HTR-8/SVneo (cell line): ENCODE measurements at regions not wholly inside any gene's neighbourhood (a gene's known extent, or its start where the extent isn't known, plus 50 kb on each side); places are given as distances from the start of the nearest gene placed in this dataset.
A peak's percentile ranks its signal among the peaks of the same experiment; 100 is the strongest.

Experiments
- DNase-seq: peaks from one replicate; pipeline ENCODE4 v3.0.0; 2011; ENCODE audit warnings: low spot score, mixed read lengths; ENCODE audit not compliant: insufficient read length
- FAIRE-seq: peaks from 2 replicates; lab custom pipeline; 2011; peaks lifted over from hg19 to GRCh38; lab: Jason Lieb, UNC

GRCh38 chr3:150059241-150059640 lies 88.5 kb upstream of the PFN2 start:
- FAIRE-seq (no peak), DNase-seq (no peak)

DNA sequence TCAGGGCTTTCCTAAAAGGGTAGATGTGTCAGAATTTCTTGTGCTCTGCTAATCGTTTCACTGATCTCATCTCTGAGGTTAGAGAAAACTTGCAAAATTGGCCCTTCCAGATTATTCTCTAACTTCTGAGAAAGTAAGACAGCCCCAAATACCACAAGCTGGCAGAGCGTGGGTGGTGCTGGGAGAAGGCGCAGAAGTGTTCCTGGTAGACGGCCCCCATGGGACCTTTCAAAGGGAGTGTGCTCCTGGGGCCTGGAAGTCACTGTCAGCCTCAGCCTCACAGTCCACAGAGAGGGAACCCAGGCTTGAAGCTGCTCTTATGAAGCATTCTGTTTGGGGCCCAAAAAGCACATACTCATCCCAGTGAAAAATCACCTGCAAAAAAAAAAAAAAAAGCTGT lies 86.5 kb upstream of the PFN2 start:
- FAIRE-seq (no peak), DNase-seq (no peak)

- no peak for FAIRE-seq
- no peak for DNase-seq
These were observed 84.6 kb upstream of the PFN2 start for GRCh38 chr3:150055332-150055731.

DNA sequence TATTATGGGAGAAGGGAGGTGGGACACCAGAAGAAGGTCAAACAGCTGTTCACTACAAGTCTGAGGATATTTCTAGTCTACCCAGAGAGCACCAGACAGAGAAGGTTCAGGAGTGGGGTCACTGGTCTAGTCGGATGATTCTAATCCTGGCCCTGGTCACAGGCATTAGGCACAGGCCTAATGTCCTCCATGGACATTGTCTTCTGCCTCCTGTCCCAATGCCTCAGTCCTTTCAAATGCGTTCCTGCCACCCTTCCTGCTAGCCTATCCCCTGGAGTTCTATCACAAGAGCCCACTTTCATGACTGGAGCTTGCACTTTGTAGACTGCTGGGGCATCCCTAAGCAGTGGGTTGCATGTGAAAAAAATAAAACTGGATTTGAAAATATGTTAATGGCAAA lies 83.9 kb upstream of the PFN2 start:
- no peak for DNase-seq
- no peak for FAIRE-seq

GRCh38 chr3:150050510-150050909 lies 79.8 kb upstream of the PFN2 start:
- DNase-seq (no peak), FAIRE-seq (no peak)

GRCh38 chr3:150049317-150049716 lies 78.6 kb upstream of the PFN2 start:
- DNase-seq = no peak
- FAIRE-seq = no peak

DNA sequence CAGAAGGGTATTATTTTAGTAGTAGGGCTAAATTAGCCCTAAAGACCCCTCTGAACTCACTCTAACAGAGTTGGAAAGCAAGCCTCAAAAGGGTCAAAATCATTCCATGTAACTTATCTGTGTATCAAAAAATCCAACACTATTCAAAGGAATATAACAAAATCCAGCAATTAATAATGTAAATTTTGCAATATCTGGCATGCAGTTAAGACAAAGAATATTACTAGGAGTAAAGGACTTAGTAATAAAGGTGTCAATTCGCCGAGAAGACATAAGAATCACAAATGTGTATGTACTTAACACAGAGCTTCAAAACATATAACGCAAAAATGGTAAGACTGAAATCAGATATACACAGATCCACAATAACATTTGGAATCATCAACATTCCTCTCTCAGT lies 71.2 kb upstream of the PFN2 start:
- FAIRE-seq (no peak), DNase-seq (no peak)

GRCh38 chr3:150040097-150040496 lies 69.4 kb upstream of the PFN2 start:
- FAIRE-seq = no peak
- no peak for DNase-seq

- DNase-seq (no peak), FAIRE-seq (no peak)
These were observed 68.1 kb upstream of the PFN2 start for GRCh38 chr3:150038830-150039229.

DNA sequence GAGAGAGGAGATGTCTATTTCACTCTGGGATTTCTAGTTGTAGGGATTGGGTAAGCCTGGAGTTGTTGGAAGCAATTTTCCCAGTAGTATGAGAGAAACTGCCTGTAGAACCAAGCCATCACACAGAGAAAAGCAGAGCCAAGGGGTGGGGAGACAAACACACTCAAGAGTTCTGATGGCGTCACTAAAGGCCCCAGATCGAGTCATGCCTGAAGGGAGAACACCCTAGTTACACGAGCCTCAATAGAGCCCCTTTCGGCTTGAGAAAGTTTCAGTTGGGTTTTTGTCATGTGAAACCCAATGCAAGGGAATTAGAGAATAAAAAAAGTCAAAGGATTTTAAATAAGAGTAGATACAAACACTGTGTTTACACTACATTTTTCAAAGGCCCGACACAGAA lies 66.1 kb upstream of the PFN2 start:
- DNase-seq (no peak), FAIRE-seq (no peak)

GRCh38 chr3:150035910-150036612 lies 65.4 kb upstream of the PFN2 start:
- FAIRE-seq (no peak), DNase-seq (no peak)

- no peak for FAIRE-seq
- no peak for DNase-seq
These were observed 64.6 kb upstream of the PFN2 start for GRCh38 chr3:150035301-150035779.

DNA sequence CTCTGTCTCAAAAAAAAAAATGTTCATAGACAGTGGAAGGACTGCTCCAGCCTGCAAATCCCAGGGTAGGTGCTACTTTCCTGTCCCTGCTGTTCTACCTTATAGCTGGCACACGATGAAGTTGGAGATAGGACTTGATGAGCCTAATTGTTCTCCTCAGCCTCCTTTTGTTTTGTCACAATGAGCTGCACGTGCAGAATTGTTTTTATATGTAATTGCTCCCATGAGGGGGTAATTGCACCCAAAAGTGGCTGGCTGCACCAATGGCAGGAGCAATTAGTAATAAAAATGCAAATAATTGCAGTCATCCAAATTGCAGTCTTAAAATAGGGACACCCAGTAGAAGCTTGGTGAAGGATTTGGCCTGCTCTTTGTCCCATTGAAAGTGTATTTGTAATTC lies 63.0 kb upstream of the PFN2 start:
- DNase-seq (no peak), FAIRE-seq (no peak)

DNA sequence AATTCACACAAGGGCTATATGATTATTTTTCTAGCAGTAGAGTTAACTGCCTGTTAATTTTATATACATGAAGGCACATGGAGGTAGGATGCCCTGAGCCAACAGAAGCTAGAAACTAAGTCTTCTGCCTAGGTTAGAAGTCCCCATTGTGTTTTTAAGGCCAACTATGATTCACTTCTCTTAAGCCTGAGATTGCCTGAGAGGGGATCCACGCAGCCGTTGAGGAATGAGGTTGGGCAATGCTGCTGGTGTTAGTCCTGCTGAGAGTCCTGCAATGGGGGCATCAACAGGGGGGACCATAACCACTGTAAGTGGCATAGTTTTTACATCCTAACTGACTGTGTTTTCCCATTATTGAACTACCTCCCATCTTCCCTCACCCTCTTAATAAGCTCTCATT lies 60.1 kb upstream of the PFN2 start:
- FAIRE-seq (no peak), DNase-seq (no peak)

GRCh38 chr3:150023239-150023636 lies 52.5 kb upstream of the PFN2 start:
- DNase-seq (no peak), FAIRE-seq (no peak)

- peak; percentile 42 for FAIRE-seq
- DNase-seq = no peak
These were observed 51.9 kb upstream of the PFN2 start for GRCh38 chr3:150022381-150023238.

DNA sequence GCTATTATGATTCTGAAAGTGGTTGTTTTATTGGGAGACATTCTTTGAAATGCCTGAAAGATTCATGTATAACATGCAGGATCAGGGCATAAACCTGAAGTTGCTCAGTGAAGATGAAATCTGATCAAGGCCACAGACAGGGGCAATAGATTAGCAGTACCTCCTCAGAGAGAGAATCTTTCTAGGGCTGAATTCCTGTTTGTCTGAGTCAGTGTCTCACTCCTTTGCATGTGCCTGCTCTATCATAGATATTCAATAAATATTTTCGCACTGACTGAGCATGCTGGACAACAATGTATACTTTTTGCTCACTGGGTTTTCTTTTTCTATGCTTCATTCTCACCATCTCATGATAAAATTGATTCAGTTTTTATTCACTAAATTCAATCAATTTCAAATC lies 49.8 kb upstream of the PFN2 start:
- peak; percentile 33 for FAIRE-seq

More for the DNA sequence above, 49.8 kb upstream of the PFN2 start:
- peak; percentile 55 for DNase-seq
